K562 (cell line): ENCODE measurements at regions not wholly inside any gene's neighbourhood (a gene's known extent, or its start where the extent isn't known, plus 50 kb on each side); places are given as distances from the start of the nearest gene placed in this dataset.

Experiments
- SETDB1 ChIP-seq: IDR thresholded peaks from one replicate; pipeline ENCODE4 v1.6.1; 2012; ENCODE audit warnings: low read length, control low read depth, inconsistent platforms
- TFAM ChIP-seq: fragments of 250-450 bp; sonication (Bioruptor Pico); conservative IDR thresholded peaks from 2 replicates; pipeline ENCODE4 v1.5.0; 2021; ENCODE audit warnings: mild to moderate bottlenecking, moderate library complexity

DNA sequence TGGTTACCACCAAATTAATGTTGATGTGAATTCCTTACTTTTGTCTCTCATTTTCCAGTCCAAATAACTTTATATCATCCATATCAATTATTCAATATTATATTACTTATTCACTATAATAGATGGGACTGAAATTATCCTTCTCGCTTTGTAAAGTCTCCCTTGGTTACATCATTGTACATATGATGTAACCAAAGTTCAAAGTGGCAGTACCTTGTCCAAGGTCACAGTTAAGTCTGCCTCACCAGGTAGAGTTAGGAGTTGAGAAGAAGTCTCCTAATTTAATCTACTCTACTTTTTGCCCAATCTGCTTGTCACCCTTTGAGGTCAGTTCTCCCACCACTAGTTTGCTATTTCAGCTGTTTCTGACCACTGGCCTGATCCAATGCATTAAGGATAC is 83.7 kb upstream of the CLINT1 start:
- TF ChIP-seq SETDB1: no peak
- TF ChIP-seq TFAM (CRISPR knock-in tag): no peak
